HG03354 (cell line): ENCODE measurements at regions not wholly inside any gene's neighbourhood (a gene's known extent, or its start where the extent isn't known, plus 50 kb on each side); places are given as distances from the start of the nearest gene placed in this dataset.
"Not testable (repeated sequence)": the region's sequence is repeated elsewhere in the genome, so short reads cannot be mapped to it uniquely, and the experiment has no call there.

Experiments used
- ATAC-seq: cut with Tn5 transposase; IDR thresholded peaks from one replicate; pipeline ENCODE4 v1.9.1; 2021; ENCODE audit warnings: mild to moderate bottlenecking; ENCODE audit not compliant: unreplicated experiment, poor library complexity, severe bottlenecking

- not testable (repeated sequence) for ATAC-seq
These were observed 223.7 kb upstream of the ANKRD20A1 start for GRCh38 chr9:67635067-67635466.

- not testable (repeated sequence) for ATAC-seq
These were observed 246.8 kb upstream of the ANKRD20A1 start for GRCh38 chr9:67611900-67612299.

- not testable (repeated sequence) for ATAC-seq
These were observed 248.9 kb upstream of the ANKRD20A1 start for GRCh38 chr9:67609872-67610271.

GRCh38 chr9:67609435-67609834, 249.3 kb upstream of the ANKRD20A1 start:
- not testable (repeated sequence) for ATAC-seq

GRCh38 chr9:67605113-67605512, 253.6 kb upstream of the ANKRD20A1 start:
- not testable (repeated sequence) for ATAC-seq

GRCh38 chr9:67603609-67604008, 255.1 kb upstream of the ANKRD20A1 start:
- ATAC-seq: not testable (repeated sequence)

GRCh38 chr9:67592424-67592823, 266.3 kb upstream of the ANKRD20A1 start:
- ATAC-seq: not testable (repeated sequence)

GRCh38 chr9:67555874-67556273, 302.9 kb upstream of the ANKRD20A1 start:
- ATAC-seq: not testable (repeated sequence)

GRCh38 chr9:67550044-67550443, 308.7 kb upstream of the ANKRD20A1 start:
- not testable (repeated sequence) for ATAC-seq

- not testable (repeated sequence) for ATAC-seq
These were observed 328.9 kb upstream of the ANKRD20A1 start for GRCh38 chr9:67529834-67530233.

GRCh38 chr9:67516938-67517337, 341.8 kb upstream of the ANKRD20A1 start:
- not testable (repeated sequence) for ATAC-seq

GRCh38 chr9:67514587-67514986, 344.1 kb upstream of the ANKRD20A1 start:
- not testable (repeated sequence) for ATAC-seq

GRCh38 chr9:67503728-67504369, 354.9 kb upstream of the ANKRD20A1 start:
- not testable (repeated sequence) for ATAC-seq

GRCh38 chr9:67492028-67492427, 366.7 kb upstream of the ANKRD20A1 start:
- not testable (repeated sequence) for ATAC-seq

GRCh38 chr9:67477465-67477864, 381.3 kb upstream of the ANKRD20A1 start:
- ATAC-seq: not testable (repeated sequence)

- ATAC-seq: not testable (repeated sequence)
These were observed 388.0 kb upstream of the ANKRD20A1 start for GRCh38 chr9:67470739-67471138.

- ATAC-seq: not testable (repeated sequence)
These were observed 390.4 kb upstream of the ANKRD20A1 start for GRCh38 chr9:67468326-67468725.

- not testable (repeated sequence) for ATAC-seq
These were observed 396.7 kb upstream of the ANKRD20A1 start for GRCh38 chr9:67461796-67462757.

GRCh38 chr9:67452941-67453340, 405.8 kb upstream of the ANKRD20A1 start:
- not testable (repeated sequence) for ATAC-seq

GRCh38 chr9:67442313-67442712, 416.4 kb upstream of the ANKRD20A1 start:
- not testable (repeated sequence) for ATAC-seq
